22Rv1 (cell line): ENCODE measurements at regions not wholly inside any gene's neighbourhood (a gene's known extent, or its start where the extent isn't known, plus 50 kb on each side); places are given as distances from the start of the nearest gene placed in this dataset.
"Not testable (repeated sequence)": the region's sequence is repeated elsewhere in the genome, so short reads cannot be mapped to it uniquely, and the experiment has no call there.

Experiments used
- H3K27ac ChIP-seq: fragments of 450-650 bp; 2 replicates; pipeline ENCODE4 v1.5.1; 2017
- CTCF ChIP-seq: fragments of 450-650 bp; IDR thresholded peaks from 2 replicates; pipeline ENCODE4 v1.5.1; 2017; ENCODE audit warnings: mild to moderate bottlenecking
- ZFX ChIP-seq: fragments of 450-650 bp; IDR thresholded peaks from 2 replicates; pipeline ENCODE4 v1.6.1; 2017; ENCODE audit warnings: antibody characterized with exemption, borderline replicate concordance

- H3K27ac ChIP-seq, result no peak overlapping the region
- TF ChIP-seq CTCF (no peak), ZFX (no peak)
Observed at GRCh38 chr7:110539216-110539615, 551.7 kb upstream of the LRRN3 start.

- TF ChIP-seq CTCF (no peak), ZFX (no peak)
Observed at GRCh38 chr7:110541962-110542361, 549.0 kb upstream of the LRRN3 start.

GRCh38 chr7:110544194-110544593 lies 546.7 kb upstream of the LRRN3 start:
- no peak for TF ChIP-seq ZFX
- no peak for TF ChIP-seq CTCF
- no peak overlapping the region for H3K27ac ChIP-seq

More at GRCh38 chr7:110541962-110542361, 549.0 kb upstream of the LRRN3 start:
- no peak overlapping the region for H3K27ac ChIP-seq

- no peak overlapping the region for H3K27ac ChIP-seq
- TF ChIP-seq CTCF (no peak), ZFX (no peak)
Observed at GRCh38 chr7:110548372-110548771, 542.6 kb upstream of the LRRN3 start.

GRCh38 chr7:110557136-110557535 lies 533.8 kb upstream of the LRRN3 start:
- TF ChIP-seq ZFX (no peak), CTCF (no peak)
- H3K27ac ChIP-seq, result no peak overlapping the region

- not testable (repeated sequence) for H3K27ac ChIP-seq
Observed at GRCh38 chr7:110563286-110563685, 527.6 kb upstream of the LRRN3 start.

GRCh38 chr7:110564246-110564645 lies 526.7 kb upstream of the LRRN3 start:
- H3K27ac ChIP-seq, result no peak overlapping the region
- TF ChIP-seq CTCF, result no peak
- TF ChIP-seq ZFX, result no peak

- TF ChIP-seq ZFX (no peak), CTCF (no peak)
- no peak overlapping the region for H3K27ac ChIP-seq
Observed at GRCh38 chr7:110568388-110568787, 522.5 kb upstream of the LRRN3 start.
